Loucy (cell line): ENCODE measurements at regions not wholly inside any gene's neighbourhood (a gene's known extent, or its start where the extent isn't known, plus 50 kb on each side); places are given as distances from the start of the nearest gene placed in this dataset.
"Not testable (repeated sequence)": the region's sequence is repeated elsewhere in the genome, so short reads cannot be mapped to it uniquely, and the experiment has no call there.

Experiments
- H2AFZ ChIP-seq: fragments of 200-600 bp; sonication (generic); 2 replicates; pipeline ENCODE4 v1.6.0; 2016; ENCODE audit warnings: antibody characterized with exemption, mild to moderate bottlenecking, low read length, moderate library complexity
- H3F3A ChIP-seq: fragments of 200-600 bp; 2 replicates; pipeline ENCODE4 v1.6.0; 2016; ENCODE audit warnings: antibody characterized with exemption, low read depth, mild to moderate bottlenecking
- H3K27me3 ChIP-seq: fragments of 200-600 bp; sonication (generic); 2 replicates; pipeline ENCODE4 v1.6.1; 2014; ENCODE audit warnings: low read length, mild to moderate bottlenecking; ENCODE audit not compliant: insufficient read depth, poor library complexity, severe bottlenecking
- H3K36me3 ChIP-seq: fragments of 200-600 bp; sonication (generic); 2 replicates; pipeline ENCODE4 v1.6.1; 2016; ENCODE audit warnings: low read length; ENCODE audit not compliant: insufficient read depth
- H3K4me1 ChIP-seq: fragments of 200-600 bp; sonication (generic); 2 replicates; pipeline ENCODE4 v1.5.1; 2014; ENCODE audit warnings: low read length, mild to moderate bottlenecking; ENCODE audit not compliant: insufficient read depth, poor library complexity, severe bottlenecking
- H3K4me2 ChIP-seq: fragments of 200-600 bp; sonication (generic); 2 replicates; pipeline ENCODE4 v1.6.0; 2014; ENCODE audit warnings: antibody characterized with exemption, low read length, low read depth, mild to moderate bottlenecking; ENCODE audit not compliant: poor library complexity, severe bottlenecking
- H3K4me3 ChIP-seq: fragments of 200-600 bp; sonication (generic); 2 replicates; pipeline ENCODE4 v1.5.1; 2014; ENCODE audit warnings: low read length, mild to moderate bottlenecking, mixed read lengths; ENCODE audit not compliant: poor library complexity, severe bottlenecking
- H3K79me2 ChIP-seq: fragments of 200-600 bp; sonication (generic); 2 replicates; pipeline ENCODE4 v1.6.1; 2014; ENCODE audit warnings: low read length; ENCODE audit not compliant: insufficient read depth
- H3K9ac ChIP-seq: fragments of 200-600 bp; sonication (generic); 2 replicates; pipeline ENCODE4 v1.6.0; 2014; ENCODE audit warnings: mild to moderate bottlenecking, low read depth, low read length, moderate library complexity; ENCODE audit not compliant: poor library complexity, severe bottlenecking
- H3K9me2 ChIP-seq: fragments of 200-600 bp; sonication (generic); replicated peaks from 2 replicates; pipeline ENCODE4 v1.6.1; 2016; ENCODE audit warnings: low read depth, low read length, mixed read lengths
- H3K9me3 ChIP-seq: fragments of 200-600 bp; sonication (generic); 2 replicates; pipeline ENCODE4 v1.6.1; 2014; ENCODE audit warnings: mild to moderate bottlenecking, antibody characterized with exemption, low read length, low read depth; ENCODE audit not compliant: insufficient read depth
- H4K20me1 ChIP-seq: fragments of 200-600 bp; sonication (generic); 2 replicates; pipeline ENCODE4 v1.6.0; 2014; ENCODE audit warnings: antibody characterized with exemption, low read length, mild to moderate bottlenecking; ENCODE audit not compliant: insufficient read depth, poor library complexity, severe bottlenecking
- CTCF ChIP-seq: fragments of 200-600 bp; sonication (generic); conservative IDR thresholded peaks from 2 replicates; pipeline ENCODE4 v1.5.1; 2014; ENCODE audit warnings: mild to moderate bottlenecking, antibody characterized with exemption, low read length
- EZH2phosphoT487 ChIP-seq: fragments of 200-600 bp; IDR thresholded peaks from 2 replicates; pipeline ENCODE4 v1.6.1; 2018; ENCODE audit warnings: antibody characterized with exemption, mild to moderate bottlenecking, moderate library complexity, borderline replicate concordance

- no peaks in the 10 kb centered on the region for H4K20me1 ChIP-seq
- TF ChIP-seq CTCF: no peak
- TF ChIP-seq EZH2phosphoT487: no peak
- no peaks in the 10 kb centered on the region for H3K27me3 ChIP-seq
- H3K9me3 ChIP-seq: no peaks in the 10 kb centered on the region
- no peak overlapping the region for H2AFZ ChIP-seq
- no peak overlapping the region for H3K4me3 ChIP-seq
- no peaks in the 10 kb centered on the region for H3K79me2 ChIP-seq
- H3K9ac ChIP-seq: no peak overlapping the region
- H3K9me2 ChIP-seq: no peaks in the 10 kb centered on the region
- no peaks in the 10 kb centered on the region for H3F3A ChIP-seq
- H3K36me3 ChIP-seq: no peaks in the 10 kb centered on the region
- H3K4me1 ChIP-seq: no peaks in the 10 kb centered on the region
- no peak overlapping the region for H3K4me2 ChIP-seq
Observed at GRCh38 chr1:242890192-242890741, 364.8 kb downstream of the CEP170 start.

- Histone ChIP-seq H3K27me3 (no peaks in the 10 kb centered on the region), H3K4me2 (no peak overlapping the region), H3K9me3 (no peaks in the 10 kb centered on the region), H3K9ac (no peak overlapping the region), H4K20me1 (no peaks in the 10 kb centered on the region), H2AFZ (no peak overlapping the region), H3F3A (no peaks in the 10 kb centered on the region), H3K4me3 (no peak overlapping the region), H3K36me3 (no peaks in the 10 kb centered on the region), H3K9me2 (no peaks in the 10 kb centered on the region), H3K4me1 (no peaks in the 10 kb centered on the region), H3K79me2 (no peaks in the 10 kb centered on the region)
- TF ChIP-seq EZH2phosphoT487 (no peak), CTCF (no peak)
Observed at GRCh38 chr1:242886137-242886536, 361.6 kb upstream of the PLD5 start.

GRCh38 chr1:242880022-242880421 lies 355.5 kb upstream of the PLD5 start:
- not testable (repeated sequence) for H3K36me3 ChIP-seq, H3K4me3 ChIP-seq, H3K79me2 ChIP-seq, H3K4me1 ChIP-seq, H2AFZ ChIP-seq, H3K9me3 ChIP-seq, H3K9me2 ChIP-seq, H4K20me1 ChIP-seq, H3K27me3 ChIP-seq, H3K4me2 ChIP-seq, H3K9ac ChIP-seq, H3F3A ChIP-seq

- Histone ChIP-seq H3K79me2 (no peaks in the 10 kb centered on the region), H3K4me1 (no peaks in the 10 kb centered on the region), H3K4me3 (no peak overlapping the region), H4K20me1 (no peaks in the 10 kb centered on the region), H3K27me3 (no peaks in the 10 kb centered on the region), H3K9me3 (no peaks in the 10 kb centered on the region), H3K9ac (no peak overlapping the region), H2AFZ (no peak overlapping the region), H3K36me3 (no peaks in the 10 kb centered on the region), H3F3A (no peaks in the 10 kb centered on the region), H3K9me2 (no peaks in the 10 kb centered on the region), H3K4me2 (no peak overlapping the region)
- TF ChIP-seq EZH2phosphoT487: no peak
- TF ChIP-seq CTCF: no peak
Observed at GRCh38 chr1:242877743-242878142, 353.2 kb upstream of the PLD5 start.
